ENCODE measurements at regions not wholly inside any gene's neighbourhood (a gene's known extent, or its start where the extent isn't known, plus 50 kb on each side); places are given as distances from the start of the nearest gene placed in this dataset.

DNA sequence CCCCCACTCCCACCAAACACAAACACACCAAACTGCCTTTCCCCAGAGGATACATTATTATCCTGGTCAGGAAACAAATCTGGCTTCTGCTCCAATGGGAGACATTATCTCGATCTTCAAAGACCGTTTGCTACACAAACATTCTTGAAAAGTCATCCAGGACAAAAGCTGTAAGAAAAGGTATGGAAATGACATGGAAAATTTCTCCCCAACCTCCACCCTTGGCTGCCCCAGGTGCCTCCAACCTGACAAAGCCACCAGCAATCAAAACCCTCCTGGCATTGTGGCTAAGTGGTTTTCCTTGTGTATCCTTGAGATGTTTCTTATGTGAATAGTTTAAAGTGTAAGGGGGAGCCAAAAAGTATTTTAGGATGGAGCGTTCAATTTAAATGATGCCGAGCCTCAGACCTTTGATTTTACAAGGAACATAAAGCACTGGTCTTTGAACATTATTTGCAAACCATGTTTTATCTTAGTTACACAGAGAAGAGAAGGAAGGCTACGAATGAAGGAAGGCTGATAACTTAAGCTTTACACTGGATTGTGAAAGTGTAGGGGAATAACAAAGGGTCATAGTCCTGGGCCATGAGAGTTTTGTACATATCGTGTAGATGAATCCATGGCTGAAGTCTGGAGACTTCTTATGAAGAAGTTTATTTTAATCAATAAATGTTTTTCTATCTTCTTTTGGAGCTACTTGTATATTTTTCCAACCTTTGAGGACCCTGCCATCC lies 418.9 kb upstream of the TMTC1 start:
- TF ChIP-seq, protein P1, sequence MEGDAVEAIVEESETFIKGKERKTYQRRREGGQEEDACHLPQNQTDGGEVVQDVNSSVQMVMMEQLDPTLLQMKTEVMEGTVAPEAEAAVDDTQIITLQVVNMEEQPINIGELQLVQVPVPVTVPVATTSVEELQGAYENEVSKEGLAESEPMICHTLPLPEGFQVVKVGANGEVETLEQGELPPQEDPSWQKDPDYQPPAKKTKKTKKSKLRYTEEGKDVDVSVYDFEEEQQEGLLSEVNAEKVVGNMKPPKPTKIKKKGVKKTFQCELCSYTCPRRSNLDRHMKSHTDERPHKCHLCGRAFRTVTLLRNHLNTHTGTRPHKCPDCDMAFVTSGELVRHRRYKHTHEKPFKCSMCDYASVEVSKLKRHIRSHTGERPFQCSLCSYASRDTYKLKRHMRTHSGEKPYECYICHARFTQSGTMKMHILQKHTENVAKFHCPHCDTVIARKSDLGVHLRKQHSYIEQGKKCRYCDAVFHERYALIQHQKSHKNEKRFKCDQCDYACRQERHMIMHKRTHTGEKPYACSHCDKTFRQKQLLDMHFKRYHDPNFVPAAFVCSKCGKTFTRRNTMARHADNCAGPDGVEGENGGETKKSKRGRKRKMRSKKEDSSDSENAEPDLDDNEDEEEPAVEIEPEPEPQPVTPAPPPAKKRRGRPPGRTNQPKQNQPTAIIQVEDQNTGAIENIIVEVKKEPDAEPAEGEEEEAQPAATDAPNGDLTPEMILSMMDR (conservative IDR thresholded peaks at IDR 0.05; ENCODE audit: low read length), result no peak
- no peak for TF ChIP-seq EZH2phosphoT487 (IDR thresholded peaks at IDR 0.05; ENCODE audit: borderline replicate concordance)

All from Loucy (cell line).